ENCODE measurements at regions not wholly inside any gene's neighbourhood (a gene's known extent, or its start where the extent isn't known, plus 50 kb on each side); places are given as distances from the start of the nearest gene placed in this dataset.

- TF ChIP-seq, protein P1, sequence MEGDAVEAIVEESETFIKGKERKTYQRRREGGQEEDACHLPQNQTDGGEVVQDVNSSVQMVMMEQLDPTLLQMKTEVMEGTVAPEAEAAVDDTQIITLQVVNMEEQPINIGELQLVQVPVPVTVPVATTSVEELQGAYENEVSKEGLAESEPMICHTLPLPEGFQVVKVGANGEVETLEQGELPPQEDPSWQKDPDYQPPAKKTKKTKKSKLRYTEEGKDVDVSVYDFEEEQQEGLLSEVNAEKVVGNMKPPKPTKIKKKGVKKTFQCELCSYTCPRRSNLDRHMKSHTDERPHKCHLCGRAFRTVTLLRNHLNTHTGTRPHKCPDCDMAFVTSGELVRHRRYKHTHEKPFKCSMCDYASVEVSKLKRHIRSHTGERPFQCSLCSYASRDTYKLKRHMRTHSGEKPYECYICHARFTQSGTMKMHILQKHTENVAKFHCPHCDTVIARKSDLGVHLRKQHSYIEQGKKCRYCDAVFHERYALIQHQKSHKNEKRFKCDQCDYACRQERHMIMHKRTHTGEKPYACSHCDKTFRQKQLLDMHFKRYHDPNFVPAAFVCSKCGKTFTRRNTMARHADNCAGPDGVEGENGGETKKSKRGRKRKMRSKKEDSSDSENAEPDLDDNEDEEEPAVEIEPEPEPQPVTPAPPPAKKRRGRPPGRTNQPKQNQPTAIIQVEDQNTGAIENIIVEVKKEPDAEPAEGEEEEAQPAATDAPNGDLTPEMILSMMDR (IDR thresholded peaks at IDR 0.05): no peak
- TF ChIP-seq POLR2A (IDR thresholded peaks at IDR 0.05): no peak
Observed at GRCh38 chr10:44030738-44031137, 354.2 kb downstream of the CXCL12 start.

Data from tibial nerve (tissue), 3 donors.